Adrenal gland (tissue), 9 donors: ENCODE measurements at regions not wholly inside any gene's neighbourhood (a gene's known extent, or its start where the extent isn't known, plus 50 kb on each side); places are given as distances from the start of the nearest gene placed in this dataset.

ENCODE experiments used
- DNase-seq, 7 donors: peaks; one replicate each; pipeline ENCODE4 v3.0.0-alpha.2; 2019 to 2020
- H3K27ac ChIP-seq, 5 donors: fragments of 200-600 bp; sonication (generic) in 4 of 5; 1 replicate in 3 of 5; 2 replicates in 2 of 5; pipeline versions ENCODE4 v1.5.1 to v1.8.0; 2016 to 2020; ENCODE audit warnings: mild to moderate bottlenecking in 1 of 5
- H3K27me3 ChIP-seq: fragments of 200-600 bp; 2 replicates; pipeline ENCODE4 v1.8.0; 2021
- H3K36me3 ChIP-seq, 2 donors: fragments of 200-600 bp; replicated peaks in 1 of 2; 1 replicate in 1 of 2; 2 replicates in 1 of 2; pipeline versions ENCODE4 v1.5.1 to v1.8.0; 2018 to 2022
- H3K4me1 ChIP-seq, 2 donors: fragments of 200-600 bp; replicated peaks in 1 of 2; 1 replicate in 1 of 2; 2 replicates in 1 of 2; pipeline versions ENCODE4 v1.5.1 to v1.8.0; 2018 to 2021
- H3K4me3 ChIP-seq, 4 donors: fragments of 200-600 bp; sonication (generic) in 3 of 4; one replicate each; pipeline ENCODE4 v1.5.1; 2016 to 2018
- H3K9me3 ChIP-seq, 3 donors: fragments of 200-600 bp; sonication (generic) in 1 of 3; replicated peaks in 1 of 3; 1 replicate in 2 of 3; 2 replicates in 1 of 3; pipeline versions ENCODE4 v1.5.1 to v1.8.0; 2016 to 2021
- CTCF ChIP-seq, 6 experiments: fragments of 450-650 bp in 4 of 6; fragments of 200-600 bp in 2 of 6; sonication (generic) in 1 of 6; IDR thresholded peaks; 1 replicate in 5 of 6; 2 replicates in 1 of 6; pipeline versions ENCODE4 v1.5.1 to v1.8.0; 2016 to 2021; ENCODE audit warnings: antibody characterized with exemption in 6 of 6, mild to moderate bottlenecking in 2 of 6, moderate library complexity in 1 of 6
- POLR2A ChIP-seq, 2 donors: fragments of 450-650 bp; IDR thresholded peaks; one replicate each; pipeline ENCODE4 v1.6.1; 2017; ENCODE audit warnings: antibody characterized with exemption in 2 of 2, mild to moderate bottlenecking in 2 of 2, moderate library complexity in 1 of 2
- WGBS, 4 donors: extraction: QIAGEN DNeasy Blood & Tissue Kit in 2 of 4; methylation state at CpG; one replicate each; pipeline versions ENCODE4 v1.1.5 to v1.1.7; 2013 to 2017; 5-methylcytosine and 5-hydroxymethylcytosine counted together
- intact Hi-C, 2 donors: fragments of 100-400 bp; cut with DNase I; formaldehyde crosslinking; loops; one replicate each; pipeline versions ENCODE4 v1.14.1 to v1.15.0; 2022 to 2023
- donor health status: healthy with polysubstance abuse.
- donor health status: Bipolar disorder and iron deficiency.
- donor health status: DM: yes; HTN: yes; CAD: no.
- donor health status: DM: no; HTN: no; CAD: no.
- donor health status: DM: no; HTN: no; CAD: no.

DNA sequence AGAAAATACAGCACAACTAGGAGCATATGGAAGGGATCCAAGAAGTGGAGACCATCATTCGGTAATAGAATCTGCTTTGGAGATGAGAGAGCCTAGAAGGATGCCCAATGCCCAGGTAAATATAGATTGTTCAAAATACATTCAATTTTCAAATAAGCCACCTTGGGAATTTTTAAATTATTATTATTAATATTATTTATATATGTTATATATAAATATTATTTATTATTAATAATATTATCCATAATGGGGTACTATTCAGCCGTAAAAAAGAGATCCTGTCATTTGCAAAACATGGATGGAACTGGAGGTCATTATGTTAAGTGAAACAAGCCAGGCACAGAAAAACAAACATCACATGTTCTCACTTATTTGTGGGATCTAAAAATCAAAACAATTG, 127.8 kb upstream of the NDUFV2 start:
- Histone ChIP-seq H3K36me3 (no peaks in the 10 kb centered on the region), H3K4me1 (no peaks in the 10 kb centered on the region), H3K27ac (no peak overlapping the region), H3K27me3 (no peaks in the 10 kb centered on the region), H3K9me3 (no peaks in the 10 kb centered on the region), H3K4me3 (no peak overlapping the region)
- 66 to 70% (median 68%) methylated on average over 2 of the region's 2 CpGs for WGBS, 4 donors
- intact Hi-C loops = no loop called here
- no peak for DNase-seq
- TF ChIP-seq POLR2A (IDR thresholded peaks at IDR 0.05) = no peak

DNA sequence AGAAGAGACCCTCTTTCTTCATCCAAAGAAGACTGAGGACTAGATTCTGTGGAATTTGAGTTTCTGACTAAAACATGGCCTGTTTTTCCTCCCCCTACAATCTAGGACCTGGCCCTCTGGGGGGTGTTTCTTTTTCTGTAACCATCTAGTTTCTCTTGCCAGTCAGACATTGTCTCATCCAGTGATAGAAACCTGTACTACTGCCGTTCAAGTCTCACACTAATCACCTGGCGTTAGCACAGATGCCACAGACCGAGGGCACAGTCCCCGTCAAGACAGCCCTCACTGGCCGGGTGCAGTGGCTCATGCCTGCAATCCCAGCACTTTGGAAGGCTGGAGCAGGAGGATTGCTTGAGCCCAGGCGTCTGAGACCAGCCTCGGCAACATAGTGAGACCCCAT, 126.9 kb upstream of the NDUFV2 start:
- Histone ChIP-seq H3K36me3 (no peaks in the 10 kb centered on the region), H3K27ac (no peak overlapping the region), H3K27me3 (no peaks in the 10 kb centered on the region), H3K9me3 (no peaks in the 10 kb centered on the region), H3K4me3 (no peak overlapping the region), H3K4me1 (no peaks in the 10 kb centered on the region)
- no peak for TF ChIP-seq POLR2A (IDR thresholded peaks at IDR 0.05)
- no peak for TF ChIP-seq CTCF (IDR thresholded peaks at IDR 0.05)
- 69 to 80% (median 73%) methylated on average over 6 to 7 of the region's 7 CpGs for WGBS, 4 donors
- intact Hi-C loops = no loop called here
- no peak for DNase-seq

- Histone ChIP-seq H3K27ac (no peak overlapping the region), H3K9me3 (no peaks in the 10 kb centered on the region), H3K27me3 (no peaks in the 10 kb centered on the region), H3K4me3 (no peak overlapping the region), H3K4me1 (no peaks in the 10 kb centered on the region), H3K36me3 (no peaks in the 10 kb centered on the region)
- intact Hi-C loops = no loop called here
- WGBS, 4 donors = 88 to 96% (median 93%) methylated on average over 3 of the region's 3 CpGs
- no peak for TF ChIP-seq POLR2A (IDR thresholded peaks at IDR 0.05)
- TF ChIP-seq CTCF (IDR thresholded peaks at IDR 0.05) = no peak
- DNase-seq = no peak
These were observed 125.9 kb upstream of the NDUFV2 start for GRCh38 chr18:8976606-8977005.

DNA sequence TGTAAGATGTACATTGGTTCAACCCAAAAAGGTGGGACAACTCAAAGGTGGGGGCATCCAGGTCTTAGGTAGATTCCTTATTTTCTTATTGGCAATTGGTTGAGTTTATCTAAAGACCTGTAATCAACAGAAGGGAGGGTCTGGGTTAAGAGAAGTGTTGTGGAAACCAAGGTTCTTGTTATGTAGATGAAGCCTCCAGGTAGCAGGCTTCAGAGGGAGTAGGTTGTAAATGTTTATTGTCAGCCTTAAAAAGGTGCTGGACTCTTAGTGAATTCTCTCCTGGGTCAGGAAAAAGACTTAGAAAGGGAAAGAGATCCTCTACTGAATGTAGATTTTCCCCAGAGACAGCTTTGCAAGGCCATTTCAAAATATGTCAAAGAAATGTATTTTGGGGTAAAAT, 125.3 kb upstream of the NDUFV2 start:
- Histone ChIP-seq H3K9me3 (no peaks in the 10 kb centered on the region), H3K27ac (no peak overlapping the region), H3K27me3 (no peaks in the 10 kb centered on the region), H3K4me3 (no peak overlapping the region), H3K4me1 (no peaks in the 10 kb centered on the region), H3K36me3 (no peaks in the 10 kb centered on the region)
- intact Hi-C loops = no loop called here
- no peak for TF ChIP-seq POLR2A (IDR thresholded peaks at IDR 0.05)
- TF ChIP-seq CTCF (IDR thresholded peaks at IDR 0.05) = no peak
- DNase-seq = no peak

DNA sequence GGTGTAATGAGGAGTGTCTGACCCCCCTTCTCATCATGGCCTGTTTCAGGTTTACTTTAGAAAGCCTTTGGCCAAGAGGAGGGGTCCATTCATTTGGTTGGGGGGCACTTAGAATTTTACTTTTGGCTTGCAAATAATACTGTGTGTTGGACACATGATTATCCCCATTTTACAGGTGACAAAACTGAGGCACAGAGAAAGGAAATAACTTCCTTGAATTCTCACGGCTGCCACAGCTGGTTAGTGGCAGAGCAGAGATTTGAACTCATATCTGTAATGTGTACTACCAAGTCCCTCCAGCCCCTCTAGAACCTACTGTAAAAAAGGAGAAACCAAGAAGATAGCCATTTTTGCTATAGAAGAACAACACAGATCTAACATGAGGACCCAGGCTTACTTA, 124.8 kb upstream of the NDUFV2 start:
- Histone ChIP-seq H3K9me3 (no peaks in the 10 kb centered on the region), H3K36me3 (no peaks in the 10 kb centered on the region), H3K27me3 (no peaks in the 10 kb centered on the region), H3K4me1 (no peaks in the 10 kb centered on the region), H3K4me3 (no peak overlapping the region), H3K27ac (no peak overlapping the region)
- TF ChIP-seq CTCF (IDR thresholded peaks at IDR 0.05) (no peak), POLR2A (IDR thresholded peaks at IDR 0.05) (no peak)
- 80 to 92% (median 83%) methylated on average over 1 of the region's 1 CpG for WGBS, 4 donors
- no peak for DNase-seq
- intact Hi-C loops = no loop called here
